Breast epithelium (tissue), 4 donors: ENCODE measurements at regions not wholly inside any gene's neighbourhood (a gene's known extent, or its start where the extent isn't known, plus 50 kb on each side); places are given as distances from the start of the nearest gene placed in this dataset.
"Not testable (repeated sequence)": the region's sequence is repeated elsewhere in the genome, so short reads cannot be mapped to it uniquely, and the experiment has no call there.

Experiments
- DNase-seq, 2 donors: peaks; one replicate each; pipeline ENCODE4 v3.0.0-alpha.2; 2019; ENCODE audit warnings: low spot score in 2 of 2
- H3K27ac ChIP-seq, 2 donors: fragments of 200-600 bp; sonication (generic) in 1 of 2; one replicate each; pipeline ENCODE4 v1.5.1; 2016 to 2019; ENCODE audit warnings: mild to moderate bottlenecking in 1 of 2
- H3K27me3 ChIP-seq, 2 donors: fragments of 200-600 bp; sonication (generic) in 1 of 2; one replicate each; pipeline versions ENCODE4 v1.5.1 to v1.6.0; 2017 to 2019; ENCODE audit warnings: control low read depth in 1 of 2, mild to moderate bottlenecking in 1 of 2
- H3K36me3 ChIP-seq: fragments of 200-600 bp; one replicate; pipeline ENCODE4 v1.5.1; 2019
- H3K4me1 ChIP-seq, 2 donors: fragments of 200-600 bp; sonication (generic); one replicate each; pipeline ENCODE4 v1.5.1; 2016 to 2019; ENCODE audit warnings: control low read depth in 1 of 2
- H3K4me3 ChIP-seq, 3 donors: fragments of 200-600 bp; sonication (generic); 1 replicate in 2 of 3; 2 replicates in 1 of 3; pipeline ENCODE4 v1.5.1; 2016 to 2019; ENCODE audit warnings: mild to moderate bottlenecking in 3 of 3, moderate library complexity in 2 of 3
- H3K9me3 ChIP-seq, 2 donors: fragments of 200-600 bp; sonication (generic) in 1 of 2; one replicate each; pipeline ENCODE4 v1.5.1; 2016 to 2019; ENCODE audit warnings: control low read depth in 1 of 2
- POLR2AphosphoS5 ChIP-seq, 3 donors: sonication (generic); formaldehyde crosslinking; IDR thresholded peaks; one replicate each; pipeline ENCODE4 v1.6.1; 2017; ENCODE audit warnings: antibody characterized with exemption in 3 of 3
- intact Hi-C: fragments of 100-400 bp; cut with DNase I; formaldehyde crosslinking; loops from one replicate; pipeline ENCODE4 v1.15.1; 2023; ENCODE audit warnings: low total_unique reads

DNA sequence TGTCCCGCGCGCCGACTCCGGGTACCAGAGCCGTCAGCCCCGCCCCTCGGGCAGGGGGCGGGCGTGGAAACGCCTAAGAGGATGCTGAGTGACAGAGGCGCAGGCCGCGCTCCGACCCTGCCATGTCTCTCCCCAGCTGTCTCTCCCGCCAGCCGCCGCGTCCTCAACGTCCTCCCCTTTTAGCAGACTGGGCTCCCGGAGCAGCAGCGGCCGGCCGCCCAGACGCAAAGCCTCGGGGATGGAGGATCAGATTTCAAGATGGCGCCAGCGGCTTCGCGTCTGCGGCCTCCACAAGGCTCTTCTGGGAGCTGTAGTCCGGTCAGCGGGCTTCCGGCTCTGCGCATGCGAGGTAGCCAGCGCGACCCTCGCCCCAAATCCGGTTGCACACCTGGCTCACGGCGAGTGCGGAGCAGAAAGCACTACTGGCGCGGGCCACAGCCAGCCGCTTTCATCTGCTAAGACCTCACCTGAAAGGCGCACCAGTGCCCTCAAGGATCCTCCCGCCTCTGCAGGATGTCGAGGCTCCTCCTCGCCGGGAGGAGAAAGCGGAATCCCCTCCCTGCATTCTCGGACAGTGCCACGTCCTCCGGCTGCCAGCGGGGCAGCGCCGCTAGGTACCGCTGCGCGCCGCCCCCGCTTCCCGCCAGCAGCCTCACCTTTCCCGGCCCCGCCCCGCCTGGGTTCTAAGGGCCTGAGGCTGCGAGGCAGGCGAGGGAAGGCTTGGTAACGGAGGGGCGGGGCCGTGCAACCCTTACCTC lies 143.6 kb downstream of the NBPF8 start:
- intact Hi-C loops, H3K36me3 ChIP-seq, H3K27me3 ChIP-seq, H3K9me3 ChIP-seq, H3K4me1 ChIP-seq: not testable (repeated sequence)
- Histone ChIP-seq H3K27ac (peak overlapping the region; percentile 67 to 82), H3K4me3 (peak overlapping the region; percentile 41 to 67 (median 55))
- peak; percentile 58 to 77 for DNase-seq
- peak in 1 of 3 donors; percentile 49 for TF ChIP-seq POLR2AphosphoS5 (IDR thresholded peaks at IDR 0.05)

DNA sequence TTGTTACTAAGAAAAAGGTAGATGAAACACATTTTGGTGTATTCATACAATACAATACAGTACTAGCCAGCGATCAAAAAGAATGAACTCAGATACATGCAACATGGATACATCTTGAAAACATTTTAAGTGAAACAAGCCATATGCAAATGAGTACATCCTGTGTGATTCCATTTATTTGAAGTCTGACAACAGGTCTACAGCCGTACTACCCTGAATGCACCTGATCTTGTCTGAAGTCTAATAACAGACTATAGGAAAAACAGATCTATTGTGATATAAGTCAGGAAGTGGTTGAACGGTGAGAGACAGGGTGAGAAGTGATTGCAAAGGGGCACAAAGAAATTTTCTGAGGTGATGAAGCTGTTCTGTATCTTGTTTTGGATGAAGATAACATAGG lies 146.9 kb downstream of the NBPF8 start:
- H3K36me3 ChIP-seq, H3K27ac ChIP-seq, H3K9me3 ChIP-seq, intact Hi-C loops, H3K27me3 ChIP-seq, H3K4me1 ChIP-seq, DNase-seq, H3K4me3 ChIP-seq: not testable (repeated sequence)

DNA sequence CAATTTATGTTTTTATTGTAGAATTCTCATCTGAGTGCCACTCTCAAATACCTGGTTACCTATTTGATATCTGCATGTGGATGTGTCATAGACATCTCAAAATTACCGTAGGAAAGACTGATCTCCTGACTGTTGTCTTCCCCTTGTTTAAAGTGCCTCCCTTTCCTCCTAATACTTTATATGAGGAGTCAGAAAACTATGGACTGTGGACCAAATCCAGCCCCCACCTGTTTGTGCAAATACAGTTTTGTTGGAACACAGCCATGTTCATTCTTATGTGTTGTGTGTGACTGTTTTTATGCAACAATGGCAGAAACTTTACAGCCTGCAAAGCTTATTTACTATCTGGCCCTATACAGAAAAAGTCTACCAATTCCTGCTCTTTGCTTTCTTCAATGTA lies 150.6 kb downstream of the NBPF8 start:
- H3K9me3 ChIP-seq, intact Hi-C loops, H3K36me3 ChIP-seq, H3K27ac ChIP-seq, DNase-seq, H3K4me1 ChIP-seq, H3K4me3 ChIP-seq, H3K27me3 ChIP-seq: not testable (repeated sequence)

DNA sequence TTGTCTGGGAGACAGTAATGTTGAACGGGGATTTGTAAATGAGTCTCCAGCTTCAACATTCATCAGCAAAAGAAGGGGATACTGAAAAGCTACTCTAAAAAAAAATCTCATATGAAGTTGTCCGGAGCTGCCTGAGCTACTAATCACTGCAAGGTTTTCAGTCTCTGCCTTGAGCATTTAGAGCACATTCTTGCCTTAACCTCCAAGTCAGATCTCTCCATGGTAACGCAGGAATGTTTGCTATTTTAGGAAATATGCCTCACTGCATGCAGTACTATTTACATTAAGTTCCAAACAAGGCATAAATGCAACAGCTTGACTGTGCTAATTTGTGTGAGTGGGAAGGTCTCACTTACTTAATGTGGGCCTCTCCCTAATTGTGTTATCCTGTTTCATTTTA lies 152.8 kb downstream of the NBPF8 start:
- H3K27ac ChIP-seq, intact Hi-C loops, DNase-seq, H3K36me3 ChIP-seq, H3K27me3 ChIP-seq, H3K4me1 ChIP-seq, H3K4me3 ChIP-seq, H3K9me3 ChIP-seq: not testable (repeated sequence)

DNA sequence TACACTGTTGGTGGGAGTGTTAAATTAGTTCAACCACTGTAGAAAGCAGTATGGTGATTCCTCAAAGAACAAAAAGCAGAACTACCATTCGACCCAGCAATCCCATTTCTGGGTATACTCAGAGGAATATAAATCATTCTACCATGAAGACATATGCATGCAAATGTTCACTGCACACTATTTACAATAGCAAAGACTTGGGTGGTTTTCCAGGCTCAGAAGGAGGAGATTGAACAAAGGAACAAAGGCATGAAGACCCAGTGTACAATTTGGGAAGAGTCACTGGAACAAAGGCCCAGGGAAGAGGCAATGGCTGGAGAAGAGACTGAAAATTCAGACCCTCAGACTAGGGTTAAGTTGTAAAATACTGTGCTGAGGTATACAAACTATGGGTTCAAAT lies 148.5 kb upstream of the NBPF26 start:
- H3K36me3 ChIP-seq, H3K4me1 ChIP-seq, H3K27ac ChIP-seq, DNase-seq, H3K4me3 ChIP-seq, H3K9me3 ChIP-seq, intact Hi-C loops, H3K27me3 ChIP-seq: not testable (repeated sequence)

DNA sequence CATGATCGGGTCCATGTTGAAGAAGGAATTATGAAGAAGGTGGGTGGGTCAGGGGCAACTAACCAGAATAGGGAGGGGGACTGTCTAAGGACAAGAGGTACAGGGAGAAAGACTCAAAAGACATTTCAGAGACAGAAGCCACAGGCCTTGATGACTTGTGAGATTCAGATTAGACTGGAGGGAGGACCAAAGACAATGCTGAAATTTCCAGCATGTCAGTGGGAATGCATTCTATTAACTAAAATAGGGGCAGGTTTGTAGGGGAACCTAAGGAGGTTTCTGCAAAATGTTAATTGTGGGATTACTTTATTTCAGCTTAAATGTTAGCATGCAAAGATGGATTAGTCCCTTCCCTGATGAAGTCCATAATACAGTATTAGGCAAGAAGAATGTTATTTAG lies 141.6 kb upstream of the NBPF26 start:
- intact Hi-C loops, H3K27me3 ChIP-seq, H3K4me1 ChIP-seq, H3K9me3 ChIP-seq, DNase-seq, H3K36me3 ChIP-seq, H3K27ac ChIP-seq, H3K4me3 ChIP-seq: not testable (repeated sequence)

DNA sequence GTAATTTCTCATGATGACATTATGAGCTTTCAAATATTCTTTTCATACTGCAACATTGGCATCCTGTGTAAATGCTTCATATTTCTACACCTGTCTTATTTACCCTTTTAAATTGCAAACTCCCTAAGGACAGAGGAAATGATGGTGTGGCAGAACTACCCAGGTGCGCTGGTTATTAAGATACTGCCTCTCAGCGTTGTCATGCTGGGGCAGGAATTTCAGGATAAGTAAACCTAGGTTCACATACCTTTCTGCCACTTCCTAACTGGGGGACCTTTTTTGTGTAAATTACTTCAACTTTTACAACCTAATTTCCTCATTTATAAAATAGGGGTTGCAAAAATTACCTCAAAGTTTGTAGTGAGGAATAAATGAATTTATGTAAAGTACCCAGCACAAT lies 137.7 kb upstream of the NBPF26 start:
- H3K36me3 ChIP-seq, H3K4me1 ChIP-seq, H3K27ac ChIP-seq, DNase-seq, H3K4me3 ChIP-seq, H3K9me3 ChIP-seq, intact Hi-C loops, H3K27me3 ChIP-seq: not testable (repeated sequence)

DNA sequence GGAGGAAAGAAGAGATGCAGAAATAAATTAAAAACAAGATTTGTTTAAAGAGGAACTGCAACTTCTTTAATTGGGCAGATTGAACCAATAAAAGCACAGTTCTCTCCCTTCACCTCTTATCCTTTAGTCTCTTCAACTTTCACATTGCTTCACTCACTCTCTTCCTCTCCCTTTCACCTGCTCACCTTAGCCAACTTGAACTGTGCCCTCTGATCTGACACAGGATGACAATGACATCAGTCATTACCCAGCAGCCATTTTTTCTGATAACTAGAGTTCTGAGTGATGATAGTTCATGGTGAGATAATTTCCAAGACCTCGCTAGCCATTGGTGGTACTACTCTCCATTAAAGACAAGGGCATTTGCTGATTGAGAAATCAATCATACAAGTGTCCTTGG lies 134.9 kb upstream of the NBPF26 start:
- H3K36me3 ChIP-seq, H3K4me3 ChIP-seq, DNase-seq, H3K4me1 ChIP-seq, intact Hi-C loops, H3K9me3 ChIP-seq, H3K27ac ChIP-seq, H3K27me3 ChIP-seq: not testable (repeated sequence)

DNA sequence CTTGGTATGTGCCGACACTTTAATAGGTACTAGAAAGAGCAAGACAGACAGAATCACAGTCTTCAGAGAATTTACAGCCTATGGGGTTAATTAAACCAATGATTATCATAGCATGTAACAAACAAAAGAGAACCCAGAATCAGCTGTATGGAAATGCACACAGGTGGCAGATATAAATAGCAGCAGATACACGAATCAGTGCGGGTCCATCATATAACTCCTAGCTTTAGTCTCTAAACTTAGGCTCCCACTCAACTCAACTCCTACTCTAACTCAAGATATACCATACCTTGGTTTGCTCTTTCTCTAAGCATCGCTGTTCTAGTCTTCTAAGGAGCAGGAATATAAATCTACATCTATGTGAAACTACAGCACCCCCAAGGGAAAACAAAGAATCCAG lies 132.0 kb upstream of the NBPF26 start:
- H3K27ac ChIP-seq, H3K4me3 ChIP-seq, H3K27me3 ChIP-seq, H3K4me1 ChIP-seq, H3K36me3 ChIP-seq, intact Hi-C loops, DNase-seq, H3K9me3 ChIP-seq: not testable (repeated sequence)

DNA sequence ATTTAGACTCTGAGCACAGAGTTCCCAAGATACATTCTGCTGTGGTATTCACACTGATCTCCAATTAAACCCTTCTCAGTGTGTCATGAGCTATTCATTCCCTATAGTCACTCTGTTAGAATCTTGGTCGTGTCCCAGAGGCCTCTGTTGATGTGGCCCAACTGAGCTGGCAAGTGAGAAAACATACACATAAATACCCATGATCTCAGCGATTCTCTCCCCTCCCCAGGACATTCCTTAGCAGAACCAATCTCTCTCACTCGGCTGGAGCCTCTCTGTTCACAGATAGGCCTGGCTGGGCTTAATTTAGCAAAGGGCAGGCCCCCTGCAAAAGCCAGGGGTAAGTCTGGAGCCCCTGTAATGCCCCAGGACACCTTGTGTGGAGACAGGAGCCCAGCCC lies 130.8 kb upstream of the NBPF26 start:
- intact Hi-C loops, H3K4me1 ChIP-seq, H3K27ac ChIP-seq, DNase-seq, H3K27me3 ChIP-seq, H3K36me3 ChIP-seq, H3K9me3 ChIP-seq, H3K4me3 ChIP-seq: not testable (repeated sequence)

DNA sequence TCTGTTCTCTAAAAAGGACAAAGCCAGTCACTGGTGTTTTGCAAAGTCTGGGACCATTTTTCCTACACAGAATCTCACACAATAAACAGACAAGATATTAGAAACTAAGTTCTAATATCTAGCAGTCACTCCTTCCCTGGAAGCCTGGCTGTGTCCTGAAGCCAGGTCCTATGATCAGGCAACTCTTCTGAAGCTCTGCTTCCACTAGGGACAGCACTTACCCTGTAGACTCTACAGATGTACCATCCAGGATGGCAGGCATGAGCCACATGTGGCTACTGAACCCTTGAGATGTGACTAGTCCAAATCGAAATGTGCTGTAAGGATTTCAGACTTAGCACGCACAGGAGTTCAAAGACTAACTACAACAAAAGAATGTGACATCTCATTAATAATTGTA lies 130.1 kb upstream of the NBPF26 start:
- H3K27ac ChIP-seq, H3K27me3 ChIP-seq, H3K9me3 ChIP-seq, H3K36me3 ChIP-seq, intact Hi-C loops, H3K4me1 ChIP-seq, DNase-seq, H3K4me3 ChIP-seq: not testable (repeated sequence)

DNA sequence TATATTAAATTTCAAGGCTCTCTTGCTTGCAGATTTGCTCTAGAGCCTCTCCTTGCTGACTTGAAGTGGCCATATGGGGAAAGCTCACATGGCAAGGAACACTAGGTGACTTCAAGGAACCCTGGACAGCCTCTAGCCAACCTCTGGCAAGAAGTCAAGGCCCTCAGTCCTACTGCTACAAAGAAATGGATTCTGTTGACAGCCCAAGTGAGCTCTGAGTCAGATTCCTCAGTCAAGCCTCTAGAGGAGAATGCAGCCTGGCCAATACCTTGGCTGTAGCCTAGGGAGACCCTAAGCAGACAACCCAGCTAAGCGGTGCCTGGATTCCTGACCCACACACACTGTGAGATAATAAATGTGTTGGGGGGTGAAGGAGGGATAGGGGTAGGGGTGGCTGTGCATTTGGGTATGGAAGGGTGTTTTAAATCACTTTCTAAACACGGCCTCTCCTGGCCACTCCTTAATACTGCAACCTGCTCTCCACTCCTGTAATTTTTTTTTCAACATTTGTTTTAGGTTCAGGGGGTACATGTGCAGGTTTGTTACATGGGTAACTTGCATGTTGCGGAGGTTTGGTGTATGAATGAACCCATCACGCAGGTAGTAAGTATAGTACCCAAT lies 125.3 kb upstream of the NBPF26 start:
- H3K27ac ChIP-seq, H3K4me1 ChIP-seq, H3K4me3 ChIP-seq, intact Hi-C loops, H3K9me3 ChIP-seq, DNase-seq, H3K27me3 ChIP-seq, H3K36me3 ChIP-seq: not testable (repeated sequence)

DNA sequence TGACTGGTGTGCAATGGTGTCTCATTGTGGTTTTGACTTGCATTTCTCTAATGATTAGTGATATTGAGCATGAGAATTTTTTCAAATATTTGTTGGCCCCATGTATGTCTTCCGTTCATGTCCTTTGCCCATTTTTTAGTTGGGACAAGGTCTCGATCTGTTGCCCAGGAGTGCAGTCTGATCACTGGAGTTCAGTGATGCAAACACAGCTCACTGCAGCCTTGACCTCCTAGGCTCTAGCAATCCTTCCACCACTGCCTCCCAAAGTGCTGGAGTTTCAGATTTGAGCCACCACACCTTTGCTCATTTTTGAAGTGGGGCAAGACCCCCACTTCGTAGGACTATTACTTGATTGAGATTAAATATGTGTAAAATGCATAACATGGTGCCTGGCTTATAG lies 124.2 kb upstream of the NBPF26 start:
- DNase-seq, H3K36me3 ChIP-seq, H3K27me3 ChIP-seq, H3K9me3 ChIP-seq, H3K27ac ChIP-seq, H3K4me1 ChIP-seq, H3K4me3 ChIP-seq, intact Hi-C loops: not testable (repeated sequence)
